Endothelial cell of umbilical vein (primary cell): ENCODE measurements at regions not wholly inside any gene's neighbourhood (a gene's known extent, or its start where the extent isn't known, plus 50 kb on each side); places are given as distances from the start of the nearest gene placed in this dataset.

ENCODE experiments used
- BruUV-seq: library from RNA; stranded (reverse); fragments of 400-500 nt; replicated peaks from 2 replicates; lab custom pipeline; 2021; lab: Mats Ljungman, UMichigan
- CTCF ChIA-PET: fragments of 300-600, 350-600 bp; sonication (Branson Sonifier 250); formaldehyde crosslinking; loops from one replicate; lab custom pipeline; 2021; ENCODE audit warnings: antibody characterized with exemption, inconsistent platforms; lab: Charles Lee
- POLR2A ChIA-PET: fragments of 300-600, 350-600 bp; sonication (Branson Sonifier 250); formaldehyde crosslinking; loops from one replicate; lab custom pipeline; 2021; ENCODE audit warnings: antibody characterized with exemption, inconsistent platforms; lab: Charles Lee
- DNase-seq: peaks from one replicate; pipeline ENCODE4 v3.0.0-alpha.2; 2011; ENCODE audit warnings: low read depth, low spot score
- FAIRE-seq: peaks from 2 replicates; lab custom pipeline; 2011; peaks lifted over from hg19 to GRCh38; lab: Jason Lieb, UNC
- H2AFZ ChIP-seq: 2 replicates; pipeline ENCODE4 v1.6.0; 2012; ENCODE audit warnings: low read depth, low read length, control low read depth, inconsistent platforms
- H3K27ac ChIP-seq: 2 replicates; pipeline ENCODE4 v1.5.1; 2011; ENCODE audit warnings: low read depth, mild to moderate bottlenecking, control low read depth, low read length, moderate library complexity; ENCODE audit not compliant: insufficient read depth
- H3K27me3 ChIP-seq, 2 experiments: 2 replicates each; pipeline versions ENCODE4 v1.6.0 to v1.6.1; 2011; ENCODE audit warnings: low read length in 2 of 2, mixed read lengths in 1 of 2; ENCODE audit not compliant: control insufficient read depth in 2 of 2, insufficient read depth in 2 of 2
- H3K36me3 ChIP-seq, 2 experiments: 2 replicates in 1 of 2; 3 replicates in 1 of 2; pipeline ENCODE4 v1.5.1; 2011; ENCODE audit warnings: low read length in 2 of 2, mild to moderate bottlenecking in 1 of 2, moderate library complexity in 1 of 2; ENCODE audit not compliant: control insufficient read depth in 2 of 2, insufficient read depth in 2 of 2; ENCODE audit errors: extremely low read depth in 1 of 2
- H3K4me1 ChIP-seq: 3 replicates; pipeline ENCODE4 v1.5.1; 2011; ENCODE audit warnings: mild to moderate bottlenecking, low read length; ENCODE audit not compliant: control insufficient read depth, insufficient read depth; ENCODE audit errors: extremely low read depth
- H3K4me2 ChIP-seq: 2 replicates; pipeline ENCODE4 v1.6.1; 2011; ENCODE audit warnings: low read length, control low read depth, mixed read lengths; ENCODE audit not compliant: insufficient read depth
- H3K4me3 ChIP-seq, 3 experiments: fragments of 200-600 bp in 1 of 3; sonication (generic), shearing (Covaris generic) in 1 of 3; replicated peaks in 1 of 3; 2 replicates each; pipeline ENCODE4 v1.5.1; 2011 to 2016; ENCODE audit warnings: control low read depth in 3 of 3, low read length in 3 of 3, mild to moderate bottlenecking in 2 of 3, inconsistent platforms in 1 of 3, low read depth in 1 of 3, moderate library complexity in 1 of 3; ENCODE audit not compliant: insufficient read depth in 1 of 3
- H3K79me2 ChIP-seq: 2 replicates; pipeline ENCODE4 v1.6.0; 2012; ENCODE audit warnings: low read length, inconsistent platforms; ENCODE audit not compliant: control insufficient read depth, insufficient read depth
- H3K9ac ChIP-seq: replicated peaks from 2 replicates; pipeline ENCODE3; 2011; ENCODE audit warnings: low read length, control low read depth; ENCODE audit not compliant: insufficient read depth; ENCODE audit errors: extremely low read depth
- H3K9me1 ChIP-seq: replicated peaks from 3 replicates; pipeline ENCODE4 v1.6.0; 2011; ENCODE audit warnings: mild to moderate bottlenecking, low read length; ENCODE audit not compliant: control insufficient read depth, insufficient read depth; ENCODE audit errors: extremely low read depth
- H3K9me3 ChIP-seq: replicated peaks from 2 replicates; pipeline ENCODE4 v1.5.1; 2012; ENCODE audit warnings: low read length, inconsistent platforms; ENCODE audit not compliant: control insufficient read depth, insufficient read depth
- H4K20me1 ChIP-seq: replicated peaks from 2 replicates; pipeline ENCODE3; 2011; ENCODE audit warnings: mild to moderate bottlenecking, low read length; ENCODE audit not compliant: control insufficient read depth, insufficient read depth; ENCODE audit errors: extremely low read depth
- EZH2 ChIP-seq: IDR thresholded peaks from 2 replicates; pipeline ENCODE4 v1.6.1; 2012; ENCODE audit warnings: borderline replicate concordance, low read depth, mild to moderate bottlenecking, moderate library complexity, low read length, inconsistent platforms; ENCODE audit not compliant: severe bottlenecking
- FOS ChIP-seq: IDR thresholded peaks from 2 replicates; pipeline ENCODE4 v1.6.1; 2011; ENCODE audit warnings: mild to moderate bottlenecking, low read length, moderate library complexity, borderline replicate concordance; ENCODE audit not compliant: insufficient read depth
- GATA2 ChIP-seq: IDR thresholded peaks from 2 replicates; pipeline ENCODE4 v1.7.0; 2011; ENCODE audit warnings: low read depth, mild to moderate bottlenecking, moderate library complexity, mixed read lengths, low read length; ENCODE audit not compliant: insufficient read length, insufficient read depth
- JUN ChIP-seq: IDR thresholded peaks from 2 replicates; pipeline ENCODE4 v1.6.1; 2011; ENCODE audit warnings: borderline replicate concordance, low read depth; ENCODE audit not compliant: insufficient read length, insufficient read depth
- MAX ChIP-seq: IDR thresholded peaks from 2 replicates; pipeline ENCODE4 v1.6.1; 2011; ENCODE audit not compliant: insufficient read depth, insufficient read length
- MYC ChIP-seq: IDR thresholded peaks from one replicate; pipeline ENCODE4 v1.6.1; 2011; ENCODE audit warnings: mild to moderate bottlenecking, low read depth, low read length
- POLR2A ChIP-seq: IDR thresholded peaks from 2 replicates; pipeline ENCODE4 v1.6.1; 2012; ENCODE audit warnings: low read depth, mild to moderate bottlenecking, control low read depth, low read length
- POLR2AphosphoS5 ChIP-seq: IDR thresholded peaks from 2 replicates; pipeline ENCODE4 v1.6.1; 2012; ENCODE audit warnings: low read depth, mild to moderate bottlenecking, control low read depth, low read length, moderate library complexity; ENCODE audit not compliant: insufficient read depth
- dilution Hi-C: fragments of 300-500 bp; cut with MboI; formaldehyde crosslinking; loops from one replicate; pipeline ENCODE4 v1.15.0; 2019; ENCODE audit warnings: low sequenced_read_pairs; ENCODE audit not compliant: extremely low pct_ligation_motif_present
- intact Hi-C: fragments of 100-400 bp; cut with micrococcal nuclease; formaldehyde crosslinking; loops from one replicate; pipeline ENCODE4 v1.10.0; 2022
- TF ChIP-seq, protein P1 (sequence below), 2 donors: IDR thresholded peaks; 1 replicate in 1 of 2; 2 replicates in 1 of 2; pipeline ENCODE4 v1.5.1; 2011; ENCODE audit warnings: low read length in 2 of 2, mild to moderate bottlenecking in 2 of 2, moderate library complexity in 2 of 2, control low read depth in 1 of 2, inconsistent platforms in 1 of 2, low read depth in 1 of 2; ENCODE audit not compliant: insufficient read depth in 1 of 2; ENCODE audit errors: extremely low read depth in 1 of 2

GRCh38 chr5:10123254-10123989 is 126.3 kb downstream of the ATPSCKMT start:
- POLR2A ChIA-PET: no interaction called here
- CTCF ChIA-PET: no interaction called here
- H3K27ac ChIP-seq: no peak overlapping the region
- no peaks in the 10 kb centered on the region for H3K36me3 ChIP-seq
- BruUV-seq: no TSS peak
- no peaks in the 10 kb centered on the region for H4K20me1 ChIP-seq
- TF ChIP-seq MAX: no peak
- TF ChIP-seq, protein P1, sequence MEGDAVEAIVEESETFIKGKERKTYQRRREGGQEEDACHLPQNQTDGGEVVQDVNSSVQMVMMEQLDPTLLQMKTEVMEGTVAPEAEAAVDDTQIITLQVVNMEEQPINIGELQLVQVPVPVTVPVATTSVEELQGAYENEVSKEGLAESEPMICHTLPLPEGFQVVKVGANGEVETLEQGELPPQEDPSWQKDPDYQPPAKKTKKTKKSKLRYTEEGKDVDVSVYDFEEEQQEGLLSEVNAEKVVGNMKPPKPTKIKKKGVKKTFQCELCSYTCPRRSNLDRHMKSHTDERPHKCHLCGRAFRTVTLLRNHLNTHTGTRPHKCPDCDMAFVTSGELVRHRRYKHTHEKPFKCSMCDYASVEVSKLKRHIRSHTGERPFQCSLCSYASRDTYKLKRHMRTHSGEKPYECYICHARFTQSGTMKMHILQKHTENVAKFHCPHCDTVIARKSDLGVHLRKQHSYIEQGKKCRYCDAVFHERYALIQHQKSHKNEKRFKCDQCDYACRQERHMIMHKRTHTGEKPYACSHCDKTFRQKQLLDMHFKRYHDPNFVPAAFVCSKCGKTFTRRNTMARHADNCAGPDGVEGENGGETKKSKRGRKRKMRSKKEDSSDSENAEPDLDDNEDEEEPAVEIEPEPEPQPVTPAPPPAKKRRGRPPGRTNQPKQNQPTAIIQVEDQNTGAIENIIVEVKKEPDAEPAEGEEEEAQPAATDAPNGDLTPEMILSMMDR (IDR thresholded peaks at IDR 0.05; ENCODE audit: extremely low read depth in 1 of 2, insufficient read depth in 1 of 2, low read depth in 1 of 2, low read length in 2 of 2): no peak
- TF ChIP-seq FOS: no peak
- no peak for TF ChIP-seq JUN
- no peak for TF ChIP-seq GATA2
- no peak for TF ChIP-seq EZH2
- no peak for TF ChIP-seq POLR2A
- no peak for TF ChIP-seq POLR2AphosphoS5
- no peak for TF ChIP-seq MYC
- no peak overlapping the region for H3K4me3 ChIP-seq
- intact Hi-C loops: no loop called here
- no peak for FAIRE-seq
- dilution Hi-C loops: no loop called here
- no peaks in the 10 kb centered on the region for H3K27me3 ChIP-seq
- H3K4me2 ChIP-seq: no peak overlapping the region
- H3K79me2 ChIP-seq: no peaks in the 10 kb centered on the region
- H3K9me1 ChIP-seq: no peaks in the 10 kb centered on the region
- H3K4me1 ChIP-seq: no peaks in the 10 kb centered on the region
- H2AFZ ChIP-seq: no peak overlapping the region
- no peak for DNase-seq
- no peak overlapping the region for H3K9ac ChIP-seq
- no peaks in the 10 kb centered on the region for H3K9me3 ChIP-seq
